KMS-11 (cell line): ENCODE measurements at regions not wholly inside any gene's neighbourhood (a gene's known extent, or its start where the extent isn't known, plus 50 kb on each side); places are given as distances from the start of the nearest gene placed in this dataset.

Experiments
- H2AFZ ChIP-seq: fragments of 200-600 bp; sonication (generic); 2 replicates; pipeline ENCODE4 v1.6.1; 2016; ENCODE audit warnings: antibody characterized with exemption, mixed run types, low read depth
- H3K27ac ChIP-seq: fragments of 200-600 bp; sonication (generic); 2 replicates; pipeline ENCODE4 v1.6.1; 2016; ENCODE audit warnings: mild to moderate bottlenecking, mixed run types
- H3K27me3 ChIP-seq: fragments of 200-600 bp; sonication (generic); 2 replicates; pipeline ENCODE4 v1.6.1; 2017; ENCODE audit warnings: mild to moderate bottlenecking, low read depth, mixed run types, moderate library complexity; ENCODE audit not compliant: insufficient read depth
- H3K36me3 ChIP-seq: fragments of 200-600 bp; sonication (generic); 2 replicates; pipeline ENCODE4 v1.6.1; 2017; ENCODE audit warnings: mild to moderate bottlenecking, mixed run types; ENCODE audit not compliant: insufficient read depth
- H3K4me1 ChIP-seq: fragments of 200-600 bp; sonication (generic); 2 replicates; pipeline ENCODE4 v1.6.1; 2016; ENCODE audit warnings: mild to moderate bottlenecking, low read depth, mixed run types; ENCODE audit not compliant: poor library complexity, severe bottlenecking
- H3K4me2 ChIP-seq: fragments of 200-600 bp; sonication (generic); 2 replicates; pipeline ENCODE4 v1.7.0; 2016; ENCODE audit warnings: mild to moderate bottlenecking, mixed run types
- H3K4me3 ChIP-seq: fragments of 200-600 bp; sonication (generic); IDR thresholded peaks from 2 replicates; pipeline ENCODE4 v1.6.1; 2017; ENCODE audit warnings: low read depth, low read length, mixed read lengths; ENCODE audit not compliant: insufficient read depth
- H3K79me2 ChIP-seq: fragments of 200-600 bp; sonication (generic); 2 replicates; pipeline ENCODE4 v1.6.1; 2016; ENCODE audit warnings: low read depth, mixed run types; ENCODE audit not compliant: insufficient read depth
- H3K9ac ChIP-seq: fragments of 200-600 bp; sonication (generic); 2 replicates; pipeline ENCODE4 v1.6.1; 2016; ENCODE audit warnings: mild to moderate bottlenecking, mixed run types
- H4K20me1 ChIP-seq: fragments of 200-600 bp; sonication (generic); 2 replicates; pipeline ENCODE4 v1.6.1; 2016; ENCODE audit warnings: mild to moderate bottlenecking, mixed run types; ENCODE audit not compliant: insufficient read depth
- TF ChIP-seq, protein P1 (sequence below): fragments of 200-600 bp; sonication (generic); conservative IDR thresholded peaks from 2 replicates; pipeline ENCODE4 v1.6.1; 2017; ENCODE audit warnings: low read depth, mild to moderate bottlenecking, antibody characterized with exemption, low read length, moderate library complexity, mixed read lengths

- Histone ChIP-seq H3K79me2 (no peaks in the 10 kb centered on the region), H2AFZ (no peak overlapping the region), H3K4me2 (no peak overlapping the region)
Observed at GRCh38 chr13:64867856-64868255, 2362.3 kb downstream of the PCDH9 start.

GRCh38 chr13:64866331-64866730 is 2363.8 kb downstream of the PCDH9 start:
- Histone ChIP-seq H4K20me1 (no peaks in the 10 kb centered on the region), H3K9ac (no peak overlapping the region), H2AFZ (no peak overlapping the region), H3K27me3 (no peaks in the 10 kb centered on the region), H3K4me1 (no peaks in the 10 kb centered on the region), H3K79me2 (no peaks in the 10 kb centered on the region), H3K4me3 (no peak overlapping the region), H3K27ac (no peak overlapping the region), H3K4me2 (no peak overlapping the region), H3K36me3 (no peaks in the 10 kb centered on the region)
- TF ChIP-seq, protein P1, sequence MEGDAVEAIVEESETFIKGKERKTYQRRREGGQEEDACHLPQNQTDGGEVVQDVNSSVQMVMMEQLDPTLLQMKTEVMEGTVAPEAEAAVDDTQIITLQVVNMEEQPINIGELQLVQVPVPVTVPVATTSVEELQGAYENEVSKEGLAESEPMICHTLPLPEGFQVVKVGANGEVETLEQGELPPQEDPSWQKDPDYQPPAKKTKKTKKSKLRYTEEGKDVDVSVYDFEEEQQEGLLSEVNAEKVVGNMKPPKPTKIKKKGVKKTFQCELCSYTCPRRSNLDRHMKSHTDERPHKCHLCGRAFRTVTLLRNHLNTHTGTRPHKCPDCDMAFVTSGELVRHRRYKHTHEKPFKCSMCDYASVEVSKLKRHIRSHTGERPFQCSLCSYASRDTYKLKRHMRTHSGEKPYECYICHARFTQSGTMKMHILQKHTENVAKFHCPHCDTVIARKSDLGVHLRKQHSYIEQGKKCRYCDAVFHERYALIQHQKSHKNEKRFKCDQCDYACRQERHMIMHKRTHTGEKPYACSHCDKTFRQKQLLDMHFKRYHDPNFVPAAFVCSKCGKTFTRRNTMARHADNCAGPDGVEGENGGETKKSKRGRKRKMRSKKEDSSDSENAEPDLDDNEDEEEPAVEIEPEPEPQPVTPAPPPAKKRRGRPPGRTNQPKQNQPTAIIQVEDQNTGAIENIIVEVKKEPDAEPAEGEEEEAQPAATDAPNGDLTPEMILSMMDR: no peak

More at GRCh38 chr13:64867856-64868255, 2362.3 kb downstream of the PCDH9 start:
- H3K4me1 ChIP-seq: no peaks in the 10 kb centered on the region
- H3K4me3 ChIP-seq: no peak overlapping the region
- H3K9ac ChIP-seq: no peak overlapping the region
- H3K27me3 ChIP-seq: no peaks in the 10 kb centered on the region
- H3K36me3 ChIP-seq: no peaks in the 10 kb centered on the region
- no peaks in the 10 kb centered on the region for H4K20me1 ChIP-seq
- TF ChIP-seq, protein P1: no peak
- no peak overlapping the region for H3K27ac ChIP-seq

GRCh38 chr13:64855506-64855905 is 2374.6 kb downstream of the PCDH9 start:
- H2AFZ ChIP-seq: no peak overlapping the region
- H3K4me1 ChIP-seq: no peaks in the 10 kb centered on the region
- no peak overlapping the region for H3K4me3 ChIP-seq
- TF ChIP-seq, protein P1: no peak
- H3K9ac ChIP-seq: no peak overlapping the region
- no peaks in the 10 kb centered on the region for H3K36me3 ChIP-seq
- no peaks in the 10 kb centered on the region for H3K79me2 ChIP-seq
- no peaks in the 10 kb centered on the region for H3K27me3 ChIP-seq
- no peak overlapping the region for H3K4me2 ChIP-seq
- H4K20me1 ChIP-seq: no peaks in the 10 kb centered on the region
- no peak overlapping the region for H3K27ac ChIP-seq

- Histone ChIP-seq H3K36me3 (no peaks in the 10 kb centered on the region), H3K79me2 (no peaks in the 10 kb centered on the region), H3K27me3 (no peaks in the 10 kb centered on the region), H3K9ac (no peak overlapping the region), H3K27ac (no peak overlapping the region), H3K4me1 (no peaks in the 10 kb centered on the region), H2AFZ (no peak overlapping the region), H3K4me2 (no peak overlapping the region), H4K20me1 (no peaks in the 10 kb centered on the region), H3K4me3 (no peak overlapping the region)
- TF ChIP-seq, protein P1: no peak
Observed at GRCh38 chr13:64850017-64850416, 2380.1 kb downstream of the PCDH9 start.
